MCF 10A (cell line): ENCODE measurements at regions not wholly inside any gene's neighbourhood (a gene's known extent, or its start where the extent isn't known, plus 50 kb on each side); places are given as distances from the start of the nearest gene placed in this dataset.
A peak's percentile ranks its signal among the peaks of the same experiment; 100 is the strongest.

Experiments used
- BruUV-seq: library from RNA; stranded (reverse); fragments of 400-500 nt; replicated peaks from 2 replicates; lab custom pipeline; 2021; lab: Mats Ljungman, UMichigan
- CTCF ChIA-PET: fragments of 300-600 bp; sonication (Branson Sonifier 250); formaldehyde crosslinking; extraction: SDS; loops from one replicate; lab custom pipeline; 2021; ENCODE audit warnings: antibody characterized with exemption, inconsistent platforms; lab: Yijun Ruan, JAX
- POLR2A ChIA-PET: fragments of 300-600, 350-650 bp; sonication (Branson Sonifier 250); formaldehyde crosslinking; extraction: SDS; loops from one replicate; lab custom pipeline; 2020; ENCODE audit warnings: antibody characterized with exemption, inconsistent platforms; lab: Yijun Ruan, JAX
- DNase-seq: peaks from one replicate; pipeline ENCODE4 v3.0.0-alpha.2; 2018; ENCODE audit not compliant: unreplicated experiment
- H3K27ac Mint-ChIP-seq: one replicate; pipeline ENCODE4 v1.8.0; 2022; ENCODE audit warnings: mild to moderate bottlenecking, low read depth, mixed read lengths; ENCODE audit not compliant: unreplicated experiment
- H3K27me3 Mint-ChIP-seq: one replicate; pipeline ENCODE4 v1.8.0; 2022; ENCODE audit warnings: mixed read lengths; ENCODE audit not compliant: insufficient read depth, unreplicated experiment
- H3K36me3 Mint-ChIP-seq: one replicate; pipeline ENCODE4 v1.8.0; 2022; ENCODE audit warnings: mild to moderate bottlenecking, moderate library complexity, mixed read lengths; ENCODE audit not compliant: insufficient read depth, unreplicated experiment
- H3K4me1 Mint-ChIP-seq: one replicate; pipeline ENCODE4 v1.8.0; 2022; ENCODE audit warnings: mixed read lengths; ENCODE audit not compliant: insufficient read depth, unreplicated experiment
- H3K4me3 Mint-ChIP-seq: one replicate; pipeline ENCODE4 v1.8.0; 2022; ENCODE audit warnings: mild to moderate bottlenecking, moderate library complexity, mixed read lengths; ENCODE audit not compliant: unreplicated experiment
- H3K9me3 Mint-ChIP-seq: one replicate; pipeline ENCODE4 v1.8.0; 2022; ENCODE audit warnings: mixed read lengths; ENCODE audit not compliant: unreplicated experiment
- intact Hi-C: fragments of 100-400 bp; cut with micrococcal nuclease; formaldehyde crosslinking; loops from 2 replicates; pipeline ENCODE4 v1.14.1; 2022
- TF ChIP-seq, protein P1 (sequence below): fragments of 200-600 bp; IDR thresholded peaks from one replicate; pipeline ENCODE4 v1.8.0; 2022; ENCODE audit warnings: antibody characterized with exemption, mild to moderate bottlenecking; ENCODE audit not compliant: unreplicated experiment

DNA sequence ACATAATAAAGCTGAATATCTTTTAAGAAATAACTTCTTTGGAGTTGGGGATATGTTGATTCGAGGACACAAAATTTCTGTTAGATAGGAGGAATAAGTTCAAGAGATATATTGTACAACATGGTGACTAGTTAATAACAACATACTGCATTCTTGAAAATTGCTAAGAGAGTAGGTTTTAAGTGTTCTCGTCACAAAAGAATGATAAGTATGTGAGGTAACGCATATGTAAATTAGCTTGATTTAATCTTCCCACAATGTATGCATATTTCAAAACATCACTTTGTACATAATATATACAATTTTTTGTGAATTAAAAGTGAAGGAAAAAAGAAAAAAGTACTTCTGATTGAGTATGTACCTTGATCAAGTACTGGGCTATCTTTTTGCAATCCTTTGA lies 428.0 kb upstream of the TRPC7 start:
- intact Hi-C loops, result no loop called here

DNA sequence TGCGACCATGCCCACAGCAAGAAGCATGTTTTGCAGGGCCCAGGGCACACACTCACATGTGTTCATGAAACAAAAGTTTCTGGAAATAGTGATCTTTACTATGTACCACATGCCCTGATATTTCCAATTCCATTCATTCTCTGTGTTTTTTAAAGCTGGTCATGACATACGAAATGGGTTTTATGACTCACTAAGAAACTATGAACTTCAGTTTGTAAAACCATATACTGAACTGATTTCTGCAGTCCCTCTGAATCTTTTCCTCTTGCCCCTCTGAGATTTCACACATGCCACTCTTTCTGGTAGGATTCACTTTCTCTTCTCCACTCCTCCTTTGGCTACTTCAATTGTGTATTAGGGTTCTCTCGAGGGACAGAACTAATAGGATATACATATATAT lies 416.1 kb upstream of the TRPC7 start:
- TF ChIP-seq, protein P1, sequence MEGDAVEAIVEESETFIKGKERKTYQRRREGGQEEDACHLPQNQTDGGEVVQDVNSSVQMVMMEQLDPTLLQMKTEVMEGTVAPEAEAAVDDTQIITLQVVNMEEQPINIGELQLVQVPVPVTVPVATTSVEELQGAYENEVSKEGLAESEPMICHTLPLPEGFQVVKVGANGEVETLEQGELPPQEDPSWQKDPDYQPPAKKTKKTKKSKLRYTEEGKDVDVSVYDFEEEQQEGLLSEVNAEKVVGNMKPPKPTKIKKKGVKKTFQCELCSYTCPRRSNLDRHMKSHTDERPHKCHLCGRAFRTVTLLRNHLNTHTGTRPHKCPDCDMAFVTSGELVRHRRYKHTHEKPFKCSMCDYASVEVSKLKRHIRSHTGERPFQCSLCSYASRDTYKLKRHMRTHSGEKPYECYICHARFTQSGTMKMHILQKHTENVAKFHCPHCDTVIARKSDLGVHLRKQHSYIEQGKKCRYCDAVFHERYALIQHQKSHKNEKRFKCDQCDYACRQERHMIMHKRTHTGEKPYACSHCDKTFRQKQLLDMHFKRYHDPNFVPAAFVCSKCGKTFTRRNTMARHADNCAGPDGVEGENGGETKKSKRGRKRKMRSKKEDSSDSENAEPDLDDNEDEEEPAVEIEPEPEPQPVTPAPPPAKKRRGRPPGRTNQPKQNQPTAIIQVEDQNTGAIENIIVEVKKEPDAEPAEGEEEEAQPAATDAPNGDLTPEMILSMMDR, result no peak
- intact Hi-C loops, result no loop called here
- POLR2A ChIA-PET, result no interaction called here
- peaks cover 47% of the 10 kb centered on the region for H3K27me3 Mint-ChIP-seq
- no TSS peak for BruUV-seq
- no peaks in the 10 kb centered on the region for H3K4me1 Mint-ChIP-seq
- H3K36me3 Mint-ChIP-seq, result no peaks in the 10 kb centered on the region
- no peak overlapping the region for H3K4me3 Mint-ChIP-seq
- DNase-seq, result no peak
- H3K9me3 Mint-ChIP-seq, result no peaks in the 10 kb centered on the region
- CTCF ChIA-PET, result interaction anchor here (0.9 to 1.7 kb wide), 3 partner anchors 10 to 30 kb away, joined by 3 to 4 read pairs (median 4); no protein-coding TSS in a partner anchor
- no peak overlapping the region for H3K27ac Mint-ChIP-seq

More for the DNA sequence above, 428.0 kb upstream of the TRPC7 start:
- CTCF ChIA-PET, result interaction anchor here (0.6 kb wide), 1 partner anchor 528 kb away, joined by 3 read pairs; no protein-coding TSS in a partner anchor
- H3K9me3 Mint-ChIP-seq, result no peaks in the 10 kb centered on the region
- BruUV-seq, result no TSS peak
- no peak for DNase-seq
- no peaks in the 10 kb centered on the region for H3K36me3 Mint-ChIP-seq
- no peak overlapping the region for H3K27ac Mint-ChIP-seq
- H3K4me1 Mint-ChIP-seq, result no peaks in the 10 kb centered on the region
- H3K27me3 Mint-ChIP-seq, result peaks cover 20% of the 10 kb centered on the region
- H3K4me3 Mint-ChIP-seq, result no peak overlapping the region
- TF ChIP-seq, protein P1, result no peak
- POLR2A ChIA-PET, result no interaction called here

DNA sequence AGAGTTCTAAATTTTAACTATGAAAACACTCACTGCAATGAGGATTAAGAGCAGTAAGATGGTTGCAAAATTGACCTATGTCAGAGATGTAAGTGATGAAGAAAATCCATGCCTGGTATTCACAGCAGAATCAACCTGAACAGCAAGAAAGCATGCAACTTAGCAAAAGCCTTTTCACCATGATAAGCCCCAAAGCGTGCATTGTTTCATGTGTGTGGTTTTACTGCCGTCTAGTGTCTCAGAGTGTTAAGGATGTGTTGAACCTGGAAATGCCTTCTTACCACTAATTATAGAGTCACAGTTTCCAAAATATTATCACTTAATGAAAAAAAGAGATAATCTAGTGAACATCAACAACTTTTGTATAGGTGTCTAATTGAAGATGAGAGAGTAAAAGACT lies 415.2 kb upstream of the TRPC7 start:
- no peaks in the 10 kb centered on the region for H3K9me3 Mint-ChIP-seq
- no peak overlapping the region for H3K4me3 Mint-ChIP-seq
- intact Hi-C loops, result no loop called here
- H3K27ac Mint-ChIP-seq, result no peak overlapping the region
- ChIA-PET POLR2A (no interaction called here), CTCF (interaction anchor here (1.5 kb wide), 1 partner anchor 31 kb away, joined by 4 read pairs; no protein-coding TSS in a partner anchor)
- no peaks in the 10 kb centered on the region for H3K36me3 Mint-ChIP-seq
- TF ChIP-seq, protein P1, result no peak
- DNase-seq, result peak; percentile 21
- no peaks in the 10 kb centered on the region for H3K4me1 Mint-ChIP-seq
- no TSS peak for BruUV-seq
- H3K27me3 Mint-ChIP-seq, result peaks cover 51% of the 10 kb centered on the region

DNA sequence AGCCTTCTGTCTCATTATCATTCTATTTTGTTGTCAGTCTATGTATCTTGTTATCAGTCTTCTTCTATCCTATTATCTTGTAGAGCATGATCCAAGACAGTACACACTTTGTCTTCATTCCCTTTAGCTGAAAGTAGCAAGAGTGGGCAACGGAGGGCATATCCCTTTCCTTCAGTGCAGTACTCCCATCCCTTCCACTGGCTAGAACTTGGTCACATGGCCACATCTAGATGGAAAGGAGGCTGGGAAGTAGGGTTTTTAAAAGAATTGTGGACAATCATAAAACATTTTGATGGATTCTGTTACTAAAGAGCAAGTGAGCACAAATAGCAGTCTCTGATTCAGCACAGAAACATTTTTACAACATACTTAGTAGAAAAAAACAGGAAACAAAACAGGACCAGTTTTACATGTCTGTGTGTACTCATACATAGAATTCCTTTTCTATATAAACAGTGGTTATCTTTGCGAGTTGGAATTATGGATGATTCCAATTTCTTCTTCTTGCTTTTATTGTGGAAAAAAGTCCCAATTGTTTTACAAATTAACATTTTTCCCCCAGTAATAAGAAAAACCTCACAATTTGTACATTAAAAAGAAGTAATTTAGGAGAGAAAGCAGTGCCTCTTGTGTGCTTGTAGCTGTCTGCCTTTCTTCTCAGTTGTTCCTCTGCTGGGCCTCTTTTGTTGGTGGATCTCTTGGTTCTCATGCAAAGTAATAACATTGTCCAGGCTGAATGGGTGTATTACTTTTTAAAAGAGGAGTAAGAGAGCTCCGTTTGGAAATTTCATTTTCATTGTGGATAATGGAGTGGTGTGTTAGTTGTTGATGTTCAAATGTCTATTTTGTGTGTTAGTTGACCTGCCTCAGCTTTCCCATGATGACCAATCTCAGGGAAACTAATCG lies 410.9 kb upstream of the TRPC7 start:
- ChIA-PET CTCF (interaction anchor here (0.7 to 2.9 kb wide), 2 partner anchors 411 to 527 kb away, joined by 3 to 11 read pairs; no protein-coding TSS in a partner anchor), POLR2A (no interaction called here)
- Mint-ChIP-seq H3K4me1 (no peaks in the 10 kb centered on the region), H3K4me3 (no peak overlapping the region), H3K27ac (no peak overlapping the region), H3K27me3 (peaks cover 76% of the 10 kb centered on the region), H3K9me3 (no peaks in the 10 kb centered on the region), H3K36me3 (no peaks in the 10 kb centered on the region)
- TF ChIP-seq, protein P1, result no peak
- intact Hi-C loops, result no loop called here
- no TSS peak for BruUV-seq
- no peak for DNase-seq
